ENCODE measurements at regions not wholly inside any gene's neighbourhood (a gene's known extent, or its start where the extent isn't known, plus 50 kb on each side); places are given as distances from the start of the nearest gene placed in this dataset.

DNA sequence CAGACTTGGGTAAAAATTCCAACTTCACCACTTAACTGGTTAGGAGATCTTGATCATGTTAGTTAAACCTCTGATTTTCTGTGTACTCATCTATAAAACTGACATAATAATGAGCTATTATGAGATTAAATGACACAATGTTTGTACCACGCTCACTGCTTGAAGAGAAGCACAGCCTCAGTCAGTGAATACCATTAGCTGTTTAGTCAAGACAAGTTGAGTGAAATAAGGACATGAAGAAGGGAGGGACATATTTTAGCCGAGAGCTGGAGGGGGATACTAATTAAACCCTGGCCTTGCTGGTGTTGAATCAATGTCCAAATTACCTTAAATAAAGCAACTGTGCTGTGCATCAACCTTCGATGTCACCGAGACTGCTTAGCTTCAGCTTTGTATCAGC, 105.1 kb upstream of the TOX3 start:
- H3K36me3 ChIP-seq (ENCODE audit: insufficient read depth, low read length) = no peaks in the 10 kb centered on the region
- H3K9me2 ChIP-seq (ENCODE audit: low read depth, low read length) = no peaks in the 10 kb centered on the region
- H3K79me2 ChIP-seq (ENCODE audit: insufficient read depth, low read length) = no peaks in the 10 kb centered on the region
- no peaks in the 10 kb centered on the region for H4K20me1 ChIP-seq (ENCODE audit: insufficient read depth, low read length)
- H3K4me1 ChIP-seq (ENCODE audit: insufficient read depth, low read length, severe bottlenecking) = no peaks in the 10 kb centered on the region
- no peak overlapping the region for H3K4me3 ChIP-seq (ENCODE audit: low read depth, low read length, poor library complexity, severe bottlenecking)
- no peaks in the 10 kb centered on the region for H3K9me3 ChIP-seq (ENCODE audit: low read length)
- no peaks in the 10 kb centered on the region for H3K27me3 ChIP-seq (ENCODE audit: insufficient read depth, low read length)
- no peak for TF ChIP-seq EZH2 (IDR thresholded peaks at IDR 0.05; ENCODE audit: borderline replicate concordance, low read length)
- TF ChIP-seq, protein P1, sequence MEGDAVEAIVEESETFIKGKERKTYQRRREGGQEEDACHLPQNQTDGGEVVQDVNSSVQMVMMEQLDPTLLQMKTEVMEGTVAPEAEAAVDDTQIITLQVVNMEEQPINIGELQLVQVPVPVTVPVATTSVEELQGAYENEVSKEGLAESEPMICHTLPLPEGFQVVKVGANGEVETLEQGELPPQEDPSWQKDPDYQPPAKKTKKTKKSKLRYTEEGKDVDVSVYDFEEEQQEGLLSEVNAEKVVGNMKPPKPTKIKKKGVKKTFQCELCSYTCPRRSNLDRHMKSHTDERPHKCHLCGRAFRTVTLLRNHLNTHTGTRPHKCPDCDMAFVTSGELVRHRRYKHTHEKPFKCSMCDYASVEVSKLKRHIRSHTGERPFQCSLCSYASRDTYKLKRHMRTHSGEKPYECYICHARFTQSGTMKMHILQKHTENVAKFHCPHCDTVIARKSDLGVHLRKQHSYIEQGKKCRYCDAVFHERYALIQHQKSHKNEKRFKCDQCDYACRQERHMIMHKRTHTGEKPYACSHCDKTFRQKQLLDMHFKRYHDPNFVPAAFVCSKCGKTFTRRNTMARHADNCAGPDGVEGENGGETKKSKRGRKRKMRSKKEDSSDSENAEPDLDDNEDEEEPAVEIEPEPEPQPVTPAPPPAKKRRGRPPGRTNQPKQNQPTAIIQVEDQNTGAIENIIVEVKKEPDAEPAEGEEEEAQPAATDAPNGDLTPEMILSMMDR (IDR thresholded peaks at IDR 0.05; ENCODE audit: low read length) = no peak
- no peaks in the 10 kb centered on the region for H3F3A ChIP-seq (ENCODE audit: insufficient read depth, low read length)
- H3K9ac ChIP-seq (ENCODE audit: low read length) = no peak overlapping the region
- no peak overlapping the region for H3K4me2 ChIP-seq (ENCODE audit: low read length)
- H3K27ac ChIP-seq (ENCODE audit: low read depth, low read length, poor library complexity, severe bottlenecking) = no peak overlapping the region
- H2AFZ ChIP-seq (ENCODE audit: low read length) = no peak overlapping the region

DNA sequence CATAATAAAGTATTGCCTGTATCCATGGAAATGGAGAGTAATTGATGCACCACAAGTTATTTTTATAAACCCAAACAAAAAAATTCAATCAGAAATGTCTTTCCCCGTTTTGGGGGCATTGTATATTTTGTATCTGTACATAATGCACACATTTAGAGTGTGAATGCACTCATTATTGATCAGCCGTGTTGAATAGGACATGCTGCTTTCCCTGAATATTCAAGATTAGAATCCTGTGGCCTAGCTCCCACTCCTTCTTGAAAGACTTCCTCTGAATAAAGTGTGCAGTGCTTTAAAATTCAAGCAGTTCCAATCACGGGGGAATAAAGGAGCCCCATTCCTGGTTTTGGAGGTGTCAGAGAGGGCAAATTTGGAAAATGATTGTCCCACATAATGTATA, 103.8 kb upstream of the TOX3 start:
- Histone ChIP-seq H3K4me3 (ENCODE audit: low read depth, low read length, poor library complexity, severe bottlenecking) (no peak overlapping the region), H3K4me1 (ENCODE audit: insufficient read depth, low read length, severe bottlenecking) (no peaks in the 10 kb centered on the region), H2AFZ (ENCODE audit: low read length) (no peak overlapping the region), H3F3A (ENCODE audit: insufficient read depth, low read length) (no peaks in the 10 kb centered on the region), H3K9me2 (ENCODE audit: low read depth, low read length) (no peaks in the 10 kb centered on the region), H3K79me2 (ENCODE audit: insufficient read depth, low read length) (no peaks in the 10 kb centered on the region), H3K9ac (ENCODE audit: low read length) (no peak overlapping the region), H3K36me3 (ENCODE audit: insufficient read depth, low read length) (no peaks in the 10 kb centered on the region), H3K27me3 (ENCODE audit: insufficient read depth, low read length) (no peaks in the 10 kb centered on the region), H3K27ac (ENCODE audit: low read depth, low read length, poor library complexity, severe bottlenecking) (no peak overlapping the region), H4K20me1 (ENCODE audit: insufficient read depth, low read length) (no peaks in the 10 kb centered on the region), H3K9me3 (ENCODE audit: low read length) (no peaks in the 10 kb centered on the region), H3K4me2 (ENCODE audit: low read length) (no peak overlapping the region)
- TF ChIP-seq, protein P1 (IDR thresholded peaks at IDR 0.05; ENCODE audit: low read length) = no peak
- TF ChIP-seq EZH2 (IDR thresholded peaks at IDR 0.05; ENCODE audit: borderline replicate concordance, low read length) = no peak

DNA sequence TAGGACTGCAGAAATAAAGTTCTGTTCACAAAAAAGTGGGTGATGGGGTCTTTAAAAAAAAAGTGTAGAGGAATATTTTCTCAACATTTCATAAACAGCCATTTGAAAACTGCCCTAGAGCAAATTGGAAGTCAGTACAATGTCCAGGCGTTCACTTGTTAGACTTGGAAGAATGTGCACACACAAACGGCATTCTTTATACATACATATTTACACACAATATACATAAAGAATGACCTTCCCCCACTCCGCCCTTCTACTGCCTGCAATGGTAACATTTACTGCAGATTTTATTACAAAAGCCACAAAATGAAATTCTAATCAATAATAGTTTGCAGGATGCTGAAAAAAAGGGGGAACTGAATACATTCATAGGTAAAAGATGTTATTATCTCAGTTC, 103.4 kb upstream of the TOX3 start:
- Histone ChIP-seq H3K27me3 (ENCODE audit: insufficient read depth, low read length) (no peaks in the 10 kb centered on the region), H3F3A (ENCODE audit: insufficient read depth, low read length) (no peaks in the 10 kb centered on the region), H3K9me2 (ENCODE audit: low read depth, low read length) (no peaks in the 10 kb centered on the region), H3K27ac (ENCODE audit: low read depth, low read length, poor library complexity, severe bottlenecking) (no peak overlapping the region), H3K9ac (ENCODE audit: low read length) (no peak overlapping the region), H3K9me3 (ENCODE audit: low read length) (no peaks in the 10 kb centered on the region), H3K4me2 (ENCODE audit: low read length) (no peak overlapping the region), H4K20me1 (ENCODE audit: insufficient read depth, low read length) (no peaks in the 10 kb centered on the region), H3K4me1 (ENCODE audit: insufficient read depth, low read length, severe bottlenecking) (no peaks in the 10 kb centered on the region), H2AFZ (ENCODE audit: low read length) (no peak overlapping the region), H3K36me3 (ENCODE audit: insufficient read depth, low read length) (no peaks in the 10 kb centered on the region), H3K4me3 (ENCODE audit: low read depth, low read length, poor library complexity, severe bottlenecking) (no peak overlapping the region), H3K79me2 (ENCODE audit: insufficient read depth, low read length) (no peaks in the 10 kb centered on the region)
- TF ChIP-seq EZH2 (IDR thresholded peaks at IDR 0.05; ENCODE audit: borderline replicate concordance, low read length) = no peak
- TF ChIP-seq, protein P1 (IDR thresholded peaks at IDR 0.05; ENCODE audit: low read length) = no peak

All from OCI-LY1 (cell line).